Skeletal muscle tissue (tissue), 3 donors: ENCODE measurements at regions not wholly inside any gene's neighbourhood (a gene's known extent, or its start where the extent isn't known, plus 50 kb on each side); places are given as distances from the start of the nearest gene placed in this dataset.

Experiments used
- H3K27ac ChIP-seq: one replicate; pipeline ENCODE4 v1.7.0; 2013; ENCODE audit warnings: mild to moderate bottlenecking, low read depth, low read length, inconsistent platforms
- H3K27me3 ChIP-seq, 3 donors: one replicate each; pipeline ENCODE4 v1.7.0; 2013; ENCODE audit warnings: low read length in 3 of 3; ENCODE audit not compliant: control insufficient read depth in 3 of 3, insufficient read depth in 3 of 3
- H3K36me3 ChIP-seq, 3 donors: one replicate each; pipeline ENCODE4 v1.7.0; 2013; ENCODE audit warnings: low read length in 3 of 3; ENCODE audit not compliant: control insufficient read depth in 3 of 3, insufficient read depth in 3 of 3
- H3K4me1 ChIP-seq, 3 donors: one replicate each; pipeline ENCODE4 v1.7.0; 2013; ENCODE audit warnings: low read length in 3 of 3, mild to moderate bottlenecking in 3 of 3; ENCODE audit not compliant: control insufficient read depth in 3 of 3, insufficient read depth in 3 of 3
- H3K4me3 ChIP-seq, 3 donors: one replicate each; pipeline ENCODE4 v1.7.0; 2013; ENCODE audit warnings: low read length in 3 of 3
- H3K9ac ChIP-seq, 3 donors: one replicate each; pipeline ENCODE4 v1.7.0; 2013; ENCODE audit warnings: low read length in 3 of 3, mild to moderate bottlenecking in 3 of 3, moderate library complexity in 2 of 3, low read depth in 1 of 3
- H3K9me3 ChIP-seq, 3 donors: one replicate each; pipeline ENCODE4 v1.7.0; 2013; ENCODE audit warnings: low read length in 3 of 3; ENCODE audit not compliant: control insufficient read depth in 3 of 3
- donor health status: Osteomylitis.

- peaks cover 0 to 3% (median 0%) of the 10 kb centered on the region in 3 donors for H3K9me3 ChIP-seq
- no peak overlapping the region for H3K27ac ChIP-seq
- H3K4me3 ChIP-seq = no peak overlapping the region
- no peaks in the 10 kb centered on the region for H3K36me3 ChIP-seq
- no peaks in the 10 kb centered on the region for H3K27me3 ChIP-seq
- no peaks in the 10 kb centered on the region for H3K4me1 ChIP-seq
- no peak overlapping the region for H3K9ac ChIP-seq
Observed at GRCh38 chr1:105838071-105838470, 1218.4 kb upstream of the PRMT6 start.

GRCh38 chr1:105865546-105865945, 1190.9 kb upstream of the PRMT6 start:
- no peaks in the 10 kb centered on the region for H3K36me3 ChIP-seq
- H3K27me3 ChIP-seq = no peaks in the 10 kb centered on the region
- no peak overlapping the region for H3K27ac ChIP-seq
- no peak overlapping the region for H3K9ac ChIP-seq
- no peaks in the 10 kb centered on the region for H3K9me3 ChIP-seq
- no peak overlapping the region for H3K4me3 ChIP-seq
- no peaks in the 10 kb centered on the region for H3K4me1 ChIP-seq

- Histone ChIP-seq H3K27ac (no peak overlapping the region), H3K4me1 (no peaks in the 10 kb centered on the region), H3K36me3 (no peaks in the 10 kb centered on the region), H3K27me3 (no peaks in the 10 kb centered on the region), H3K9me3 (no peaks in the 10 kb centered on the region), H3K9ac (no peak overlapping the region), H3K4me3 (no peak overlapping the region)
Observed at GRCh38 chr1:105872817-105873216, 1183.7 kb upstream of the PRMT6 start.

- Histone ChIP-seq H3K36me3 (no peaks in the 10 kb centered on the region), H3K27ac (no peak overlapping the region), H3K4me1 (no peaks in the 10 kb centered on the region), H3K9ac (no peak overlapping the region), H3K4me3 (no peak overlapping the region), H3K27me3 (no peaks in the 10 kb centered on the region), H3K9me3 (no peaks in the 10 kb centered on the region)
Observed at GRCh38 chr1:105874621-105875020, 1181.9 kb upstream of the PRMT6 start.

- no peaks in the 10 kb centered on the region for H3K27me3 ChIP-seq
- H3K4me1 ChIP-seq = no peaks in the 10 kb centered on the region
- no peak overlapping the region for H3K27ac ChIP-seq
- no peak overlapping the region for H3K9ac ChIP-seq
- no peaks in the 10 kb centered on the region for H3K9me3 ChIP-seq
- H3K4me3 ChIP-seq = no peak overlapping the region
- H3K36me3 ChIP-seq = no peaks in the 10 kb centered on the region
Observed at GRCh38 chr1:105886309-105886708, 1170.2 kb upstream of the PRMT6 start.

GRCh38 chr1:105891308-105891707, 1165.2 kb upstream of the PRMT6 start:
- no peak overlapping the region for H3K4me3 ChIP-seq
- no peak overlapping the region for H3K27ac ChIP-seq
- H3K9me3 ChIP-seq = no peaks in the 10 kb centered on the region
- no peaks in the 10 kb centered on the region for H3K27me3 ChIP-seq
- no peaks in the 10 kb centered on the region for H3K4me1 ChIP-seq
- no peak overlapping the region for H3K9ac ChIP-seq
- H3K36me3 ChIP-seq = no peaks in the 10 kb centered on the region

GRCh38 chr1:105894006-105894405, 1162.5 kb upstream of the PRMT6 start:
- H3K4me1 ChIP-seq = no peaks in the 10 kb centered on the region
- no peaks in the 10 kb centered on the region for H3K36me3 ChIP-seq
- no peaks in the 10 kb centered on the region for H3K9me3 ChIP-seq
- H3K27me3 ChIP-seq = no peaks in the 10 kb centered on the region
- no peak overlapping the region for H3K9ac ChIP-seq
- no peak overlapping the region for H3K4me3 ChIP-seq
- no peak overlapping the region for H3K27ac ChIP-seq

GRCh38 chr1:105909811-105910210, 1146.7 kb upstream of the PRMT6 start:
- no peaks in the 10 kb centered on the region for H3K4me1 ChIP-seq
- H3K27ac ChIP-seq = no peak overlapping the region
- H3K27me3 ChIP-seq = no peaks in the 10 kb centered on the region
- H3K4me3 ChIP-seq = no peak overlapping the region
- H3K36me3 ChIP-seq = no peaks in the 10 kb centered on the region
- H3K9me3 ChIP-seq = no peaks in the 10 kb centered on the region
- H3K9ac ChIP-seq = no peak overlapping the region

GRCh38 chr1:105914403-105914802, 1142.1 kb upstream of the PRMT6 start:
- Histone ChIP-seq H3K27ac (no peak overlapping the region), H3K36me3 (no peaks in the 10 kb centered on the region)

GRCh38 chr1:105934806-105935205, 1121.7 kb upstream of the PRMT6 start:
- Histone ChIP-seq H3K4me1 (no peaks in the 10 kb centered on the region), H3K9ac (no peak overlapping the region), H3K36me3 (no peaks in the 10 kb centered on the region), H3K9me3 (no peaks in the 10 kb centered on the region), H3K4me3 (no peak overlapping the region), H3K27me3 (no peaks in the 10 kb centered on the region), H3K27ac (no peak overlapping the region)

More at GRCh38 chr1:105914403-105914802, 1142.1 kb upstream of the PRMT6 start:
- Histone ChIP-seq H3K9ac (no peak overlapping the region), H3K4me3 (no peak overlapping the region), H3K9me3 (no peaks in the 10 kb centered on the region), H3K4me1 (no peaks in the 10 kb centered on the region), H3K27me3 (no peaks in the 10 kb centered on the region)

- H3K9ac ChIP-seq = no peak overlapping the region
- H3K27ac ChIP-seq = no peak overlapping the region
- H3K27me3 ChIP-seq = no peaks in the 10 kb centered on the region
- no peaks in the 10 kb centered on the region for H3K4me1 ChIP-seq
- no peaks in the 10 kb centered on the region for H3K9me3 ChIP-seq
- H3K4me3 ChIP-seq = no peak overlapping the region
- no peaks in the 10 kb centered on the region for H3K36me3 ChIP-seq
Observed at GRCh38 chr1:105964879-105965278, 1091.6 kb upstream of the PRMT6 start.
